ENCODE measurements at regions not wholly inside any gene's neighbourhood (a gene's known extent, or its start where the extent isn't known, plus 50 kb on each side); places are given as distances from the start of the nearest gene placed in this dataset.

GRCh38 chr20:55678126-55678525 is 327.2 kb downstream of the CBLN4 start:
- POLR2A ChIA-PET, result no interaction called here
- CTCF ChIA-PET, result no interaction called here
- in situ Hi-C loops (cut with MboI) (no loop called here), intact Hi-C loops (cut with micrococcal nuclease; ENCODE audit: unreplicated experiment) (no loop called here)
- DNase-seq (ENCODE audit: low read depth, low spot score) (no peak), FAIRE-seq (no peak), ATAC-seq (no peak)
- Histone ChIP-seq H3K4me3 (no peak overlapping the region), H3K9me3 (replicated peaks; ENCODE audit: control insufficient read depth, insufficient read depth, low read length) (no peaks in the 10 kb centered on the region), H3K9ac (ENCODE audit: control insufficient read depth, insufficient read depth, low read length) (no peak overlapping the region), H4K20me1 (ENCODE audit: control insufficient read depth, insufficient read depth) (no peaks in the 10 kb centered on the region), H3K27ac (ENCODE audit: control insufficient read depth, insufficient read depth) (no peak overlapping the region), H3K79me2 (ENCODE audit: control insufficient read depth, insufficient read depth, low read length) (no peaks in the 10 kb centered on the region), H3K4me2 (ENCODE audit: control insufficient read depth, insufficient read depth) (no peak overlapping the region), H3K4me1 (ENCODE audit: control insufficient read depth, insufficient read depth, low read length) (no peaks in the 10 kb centered on the region), H2AFZ (ENCODE audit: control insufficient read depth, low read depth, low read length) (no peak overlapping the region), H3K36me3 (ENCODE audit: control insufficient read depth in 2 of 2, insufficient read depth in 2 of 2, low read length in 1 of 2) (no peaks in the 10 kb centered on the region), H3K27me3 (replicated peaks in 1 of 2; ENCODE audit: control insufficient read depth in 2 of 2, insufficient read depth in 2 of 2, low read length in 1 of 2) (no peaks in the 10 kb centered on the region)
- WGBS (ENCODE audit: insufficient coverage, insufficient replicate concordance, low lambda C conversion rate, missing lambda C conversion rate), result 0% methylated on average over 3 of the region's 3 CpGs
- RAD21 ChIA-PET (ENCODE audit: unreplicated experiment), result no interaction called here
- SMC1A ChIA-PET (ENCODE audit: uncharacterized antibody, unreplicated experiment), result no interaction called here
- TF ChIP-seq ZBTB40 (IDR thresholded peaks at IDR 0.05; ENCODE audit: borderline replicate concordance) (no peak), FOXM1 (IDR thresholded peaks at IDR 0.05; ENCODE audit: low read depth, low read length) (no peak), CEBPB (IDR thresholded peaks at IDR 0.05; ENCODE audit: borderline replicate concordance in 1 of 2, low read depth in 2 of 2, low read length in 2 of 2) (no peak), TCF7 (IDR thresholded peaks at IDR 0.05; ENCODE audit: borderline replicate concordance) (no peak), MXI1 (IDR thresholded peaks at IDR 0.05; ENCODE audit: low read depth, low read length) (no peak), HSF1 (IDR thresholded peaks at IDR 0.05; ENCODE audit: low read depth, low read length) (no peak), KLF5 (IDR thresholded peaks at IDR 0.05; ENCODE audit: partially characterized antibody) (no peak), TBL1XR1 (IDR thresholded peaks at IDR 0.05; ENCODE audit: low read depth, low read length) (no peak), NRF1 (conservative IDR thresholded peaks at IDR 0.05; ENCODE audit: low read depth, low read length) (no peak), CUX1 (IDR thresholded peaks at IDR 0.05; ENCODE audit: insufficient replicate concordance, low read depth, low read length) (no peak)
- BruUV-seq (replicated peaks), result no TSS peak

Measured in GM12878 (cell line).